ENCODE measurements at regions not wholly inside any gene's neighbourhood (a gene's known extent, or its start where the extent isn't known, plus 50 kb on each side); places are given as distances from the start of the nearest gene placed in this dataset.

- no peak for TF ChIP-seq CHD7 (IDR thresholded peaks at IDR 0.05; ENCODE audit: insufficient replicate concordance, low read length)
- TF ChIP-seq KDM4A (IDR thresholded peaks at IDR 0.05; ENCODE audit: low read depth, low read length, severe bottlenecking) = no peak
- no peak for TF ChIP-seq RFX5 (IDR thresholded peaks at IDR 0.05; ENCODE audit: borderline replicate concordance, low read depth, low read length)
- TF ChIP-seq JUND (IDR thresholded peaks at IDR 0.05; ENCODE audit: low read length) = no peak
- no peak for TF ChIP-seq TCF12 (IDR thresholded peaks at IDR 0.05; ENCODE audit: low read depth, low read length)
- no peak for TF ChIP-seq BACH1 (IDR thresholded peaks at IDR 0.05; ENCODE audit: low read length)
- no peak for TF ChIP-seq GABPA (IDR thresholded peaks at IDR 0.05; ENCODE audit: borderline replicate concordance, insufficient read depth, low read length)
- TF ChIP-seq, protein P1, sequence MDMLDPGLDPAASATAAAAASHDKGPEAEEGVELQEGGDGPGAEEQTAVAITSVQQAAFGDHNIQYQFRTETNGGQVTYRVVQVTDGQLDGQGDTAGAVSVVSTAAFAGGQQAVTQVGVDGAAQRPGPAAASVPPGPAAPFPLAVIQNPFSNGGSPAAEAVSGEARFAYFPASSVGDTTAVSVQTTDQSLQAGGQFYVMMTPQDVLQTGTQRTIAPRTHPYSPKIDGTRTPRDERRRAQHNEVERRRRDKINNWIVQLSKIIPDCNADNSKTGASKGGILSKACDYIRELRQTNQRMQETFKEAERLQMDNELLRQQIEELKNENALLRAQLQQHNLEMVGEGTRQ (IDR thresholded peaks at IDR 0.05; ENCODE audit: low read length) = no peak
- no peak for TF ChIP-seq POLR2A (IDR thresholded peaks at IDR 0.05; ENCODE audit: control extremely low read depth in 1 of 2, low read depth in 2 of 2, low read length in 2 of 2)
Measured at GRCh38 chr10:20726381-20726780, 170.7 kb downstream of the NEBL start (continued).

Data from H1 (cell line).